Limb (tissue), 2 donors: ENCODE measurements at regions not wholly inside any gene's neighbourhood (a gene's known extent, or its start where the extent isn't known, plus 50 kb on each side); places are given as distances from the start of the nearest gene placed in this dataset.

Source experiments
- DNase-seq, 2 donors: peaks; one replicate each; pipeline ENCODE4 v3.0.0-alpha.2; 2016; ENCODE audit errors: extremely low spot score in 2 of 2

- DNase-seq, result no peak
Measured at GRCh38 chr6:103979308-103979707, 880.4 kb downstream of the HACE1 start.

DNA sequence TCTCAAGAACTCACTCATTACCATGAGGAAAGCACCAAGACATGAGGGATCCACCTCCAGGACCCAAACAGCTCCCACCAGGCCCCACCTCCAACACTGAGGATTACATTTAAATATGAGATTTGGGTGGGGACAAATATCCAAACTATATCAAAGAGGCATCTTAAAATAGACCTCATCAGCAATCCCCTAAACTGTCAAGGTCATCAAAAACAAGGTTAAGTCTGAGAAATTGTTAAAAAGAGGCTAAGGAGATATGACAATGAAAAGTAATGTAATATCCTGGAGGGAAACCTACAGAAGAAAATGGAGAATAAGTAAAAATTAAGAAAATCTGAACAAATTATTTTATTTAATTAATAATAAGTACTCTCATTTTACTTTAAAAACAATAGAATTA lies 922.3 kb downstream of the HACE1 start:
- no peak for DNase-seq

GRCh38 chr6:103925317-103925716 lies 934.4 kb downstream of the HACE1 start:
- DNase-seq, result no peak

DNA sequence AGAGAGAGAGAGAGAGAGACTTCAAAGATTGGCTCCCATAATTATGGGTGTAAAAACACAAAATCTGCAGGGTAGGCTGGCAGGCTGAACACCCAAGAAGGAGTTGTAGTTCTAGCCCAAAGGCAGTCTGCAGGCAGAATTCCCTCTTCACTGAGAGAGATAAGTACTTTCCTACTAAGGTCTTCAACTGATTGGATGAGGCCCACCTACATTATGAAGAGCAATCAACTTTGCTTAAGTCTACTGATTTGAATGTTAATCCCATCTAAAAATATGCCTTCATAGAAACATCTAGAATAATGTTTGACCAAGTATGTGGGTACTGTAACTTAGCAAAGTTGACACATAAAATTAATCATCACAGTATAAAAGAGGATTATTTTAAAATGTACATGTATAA lies 949.7 kb downstream of the HACE1 start:
- no peak for DNase-seq

- DNase-seq, result no peak
Measured at GRCh38 chr6:103908898-103909297, 950.8 kb downstream of the HACE1 start.

GRCh38 chr6:103895136-103895535 lies 964.6 kb downstream of the HACE1 start:
- no peak for DNase-seq

DNA sequence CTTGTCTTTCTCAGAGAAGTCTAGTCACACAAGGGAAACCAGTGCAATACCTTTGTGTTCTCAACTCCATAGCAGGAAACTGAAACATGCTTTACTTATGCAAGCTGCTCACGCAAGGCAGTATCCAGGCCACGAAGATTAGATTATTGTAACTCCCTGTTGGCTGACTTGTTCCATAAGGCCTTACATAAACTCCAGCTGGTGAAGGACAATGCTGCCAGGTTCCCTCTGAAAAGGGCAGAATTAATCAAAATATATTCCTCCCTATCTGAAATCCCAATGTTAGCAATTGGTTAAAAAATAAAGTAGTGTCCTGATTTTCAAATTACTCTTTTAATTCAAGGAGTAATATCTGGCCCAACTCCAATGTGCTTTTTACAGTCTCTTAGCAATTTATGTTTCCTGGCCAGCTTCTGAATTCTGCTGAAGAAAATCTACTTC lies 966.6 kb downstream of the HACE1 start:
- peak in 1 of 2 donors; percentile 48 for DNase-seq

DNA sequence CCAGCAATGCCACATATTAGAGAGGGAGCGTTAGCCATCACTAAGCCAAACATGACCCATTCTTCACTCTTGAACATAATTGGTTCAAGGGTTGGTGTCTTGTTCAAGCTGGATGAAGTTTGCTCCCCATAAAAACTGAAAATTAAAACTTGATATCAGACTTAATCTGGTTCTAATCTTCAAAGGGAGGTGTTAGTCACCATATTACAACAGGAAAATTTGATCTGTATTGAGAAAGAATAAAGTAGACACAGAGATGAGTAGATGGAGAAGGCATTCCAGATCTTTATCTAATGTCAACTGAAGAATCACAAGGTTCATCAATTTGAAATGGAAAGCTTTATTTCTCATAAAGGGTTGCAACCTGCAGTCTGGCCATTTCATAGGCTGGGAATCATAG lies 972.8 kb downstream of the HACE1 start:
- no peak for DNase-seq

DNA sequence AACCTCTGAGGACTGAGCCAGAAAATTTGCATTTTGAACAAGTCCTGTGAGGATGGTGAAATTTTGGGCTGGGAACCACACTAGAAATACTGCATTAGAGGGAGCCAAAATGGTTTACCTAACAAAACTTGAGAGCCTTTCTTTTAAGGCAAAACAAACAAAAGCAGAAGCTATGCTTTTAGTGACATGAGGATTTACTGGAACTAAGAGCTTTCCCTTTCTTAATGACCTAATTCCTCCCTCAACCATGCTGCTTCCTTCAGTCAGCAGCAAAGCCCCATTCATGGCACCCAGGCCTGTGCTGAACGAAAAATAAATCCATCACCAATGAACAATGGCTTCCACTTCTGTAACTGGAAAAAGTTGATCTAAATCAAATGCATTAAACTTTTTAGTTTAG lies 974.3 kb downstream of the HACE1 start:
- no peak for DNase-seq

DNA sequence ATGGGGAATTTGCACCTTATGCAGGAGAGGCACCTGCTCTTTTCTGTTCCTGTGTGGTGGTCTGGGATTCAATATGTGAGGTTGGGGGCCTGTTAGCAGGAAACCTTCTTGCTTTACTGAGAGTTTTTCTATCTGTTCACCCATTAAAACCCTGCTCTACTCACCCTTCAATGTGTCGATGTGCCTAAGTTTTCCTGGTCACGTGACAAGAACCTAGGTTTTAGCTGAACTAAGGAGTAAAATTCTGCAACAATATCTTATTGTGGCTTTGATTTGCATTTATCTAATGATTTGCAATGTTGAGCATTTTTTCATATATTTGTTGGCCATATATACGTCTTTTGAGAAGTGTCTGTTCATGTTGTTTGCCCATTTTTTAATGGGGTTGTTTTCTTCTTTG lies 979.9 kb downstream of the HACE1 start:
- DNase-seq, result no peak

GRCh38 chr6:103875221-103875620 lies 984.5 kb downstream of the HACE1 start:
- DNase-seq, result no peak

DNA sequence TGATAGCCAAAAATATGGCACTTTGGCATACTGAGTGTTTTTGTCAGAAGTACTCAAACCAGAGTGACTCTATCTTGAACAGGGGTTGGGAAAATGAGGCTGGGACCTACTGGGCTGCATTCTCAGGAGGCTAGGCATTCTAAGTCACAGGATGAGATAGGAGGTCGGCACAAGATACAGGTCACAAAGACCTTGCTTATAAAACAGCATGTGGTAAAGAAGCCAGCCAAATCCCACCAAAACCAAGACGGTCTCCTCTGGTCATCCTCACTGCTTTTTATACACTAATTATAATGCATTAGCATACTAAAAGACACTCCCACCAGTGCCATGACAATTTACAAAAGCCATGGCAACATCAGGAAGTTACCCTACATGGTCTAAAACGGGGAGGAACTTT lies 985.1 kb downstream of the HACE1 start:
- no peak for DNase-seq

DNA sequence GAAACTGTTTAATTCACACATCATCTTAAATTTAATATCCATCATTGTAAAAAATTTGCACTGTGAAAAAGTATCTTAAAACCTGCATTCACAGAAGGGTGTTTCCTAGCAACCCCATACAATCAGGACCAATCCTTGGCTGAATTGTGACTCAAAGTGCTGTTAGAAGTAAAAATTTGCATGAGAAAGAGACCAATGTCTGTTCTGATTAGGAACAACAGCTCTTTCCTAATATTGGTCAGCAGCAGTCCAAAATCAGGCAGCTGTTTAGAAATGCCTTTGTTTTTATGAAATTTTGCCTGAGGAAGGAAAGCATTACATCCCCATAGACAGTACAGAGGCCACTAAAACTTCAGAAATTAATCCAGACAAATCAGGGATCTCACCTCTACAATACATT lies 987.0 kb downstream of the HACE1 start:
- DNase-seq, result no peak

DNA sequence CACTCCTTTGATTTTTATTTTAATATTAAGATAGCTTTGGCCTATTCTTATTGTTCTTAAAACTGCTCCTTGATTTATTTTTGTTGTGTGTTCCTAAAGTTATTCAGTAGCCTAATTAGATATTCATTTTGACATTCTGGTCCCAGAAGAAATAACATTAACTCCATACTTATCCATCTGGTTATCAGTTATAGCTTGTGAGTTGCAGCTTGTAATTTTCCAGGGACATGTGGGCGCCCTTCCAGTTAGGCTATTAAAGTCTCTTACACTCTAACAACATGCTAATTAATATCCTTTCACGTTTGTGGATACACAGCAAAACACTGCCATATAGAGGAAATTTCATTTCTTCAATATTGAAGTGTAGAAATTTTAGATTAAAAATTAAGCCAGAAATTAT lies 987.5 kb downstream of the HACE1 start:
- no peak for DNase-seq

GRCh38 chr6:103870970-103871369 lies 988.7 kb downstream of the HACE1 start:
- no peak for DNase-seq

- no peak for DNase-seq
Measured at GRCh38 chr6:103862297-103862696, 997.4 kb downstream of the HACE1 start.

DNA sequence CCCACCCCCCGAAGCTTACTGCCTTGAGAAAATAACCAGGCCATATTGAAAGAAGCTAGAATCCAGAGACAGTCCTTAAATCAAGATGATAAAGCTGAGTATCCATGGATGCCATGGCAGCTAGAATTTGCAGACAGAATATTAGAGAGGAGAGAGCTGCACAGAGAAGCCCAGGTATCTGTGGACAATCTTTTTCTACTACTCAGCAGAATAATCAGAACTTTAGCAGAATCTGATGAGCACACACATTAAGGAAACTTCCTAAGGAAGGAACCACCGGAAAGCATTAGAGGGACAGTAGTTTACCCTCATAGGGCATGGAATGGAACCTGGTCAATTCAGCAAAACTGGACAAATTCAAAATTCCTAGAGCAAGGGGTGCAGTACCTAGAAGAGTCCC lies 1001.7 kb downstream of the HACE1 start:
- no peak for DNase-seq

- DNase-seq, result no peak
Measured at GRCh38 chr6:103855750-103856149, 1004.0 kb downstream of the HACE1 start.

DNA sequence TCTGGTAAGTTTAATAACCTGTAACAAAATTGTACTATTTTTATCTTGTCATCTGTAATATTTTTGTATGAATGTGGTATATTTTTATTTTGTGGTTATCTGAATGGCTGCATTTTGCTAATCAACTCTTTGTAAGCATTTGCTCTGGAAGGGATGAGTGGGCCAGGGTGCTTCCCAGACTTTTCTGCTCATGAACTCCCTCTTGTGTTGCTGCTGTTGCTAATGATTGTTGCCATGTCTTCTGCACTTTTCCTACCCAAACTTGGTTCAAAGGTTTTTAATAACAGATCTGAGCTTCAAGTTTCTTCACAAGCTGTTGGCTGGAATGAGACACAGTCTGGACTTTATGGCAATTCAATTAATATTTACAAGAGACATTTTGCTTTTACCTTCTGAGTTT lies 1005.7 kb downstream of the HACE1 start:
- no peak for DNase-seq

GRCh38 chr6:103838457-103838856 lies 1021.3 kb downstream of the HACE1 start:
- DNase-seq, result no peak

GRCh38 chr6:103826209-103826608 lies 1033.5 kb downstream of the HACE1 start:
- no peak for DNase-seq

DNA sequence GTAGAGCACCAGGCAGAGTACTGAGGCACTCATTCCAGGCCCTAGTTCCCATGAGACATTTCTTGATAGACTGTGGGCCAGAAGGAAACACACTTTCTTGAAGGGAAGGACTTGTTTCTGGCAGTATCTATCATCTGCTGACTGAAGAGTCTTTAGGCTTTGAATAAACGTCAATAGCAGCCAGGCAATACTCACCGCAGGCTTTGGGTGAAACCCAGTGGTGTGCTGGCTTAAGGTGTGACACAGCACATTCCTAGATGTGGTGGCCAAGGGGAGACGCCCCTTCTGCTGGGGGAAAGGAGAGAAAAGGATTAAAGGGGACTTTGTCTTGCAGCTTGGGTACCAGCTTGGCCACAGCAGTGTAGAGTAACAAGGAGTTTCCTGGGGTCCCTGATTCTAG lies 1039.6 kb downstream of the HACE1 start:
- no peak for DNase-seq

DNA sequence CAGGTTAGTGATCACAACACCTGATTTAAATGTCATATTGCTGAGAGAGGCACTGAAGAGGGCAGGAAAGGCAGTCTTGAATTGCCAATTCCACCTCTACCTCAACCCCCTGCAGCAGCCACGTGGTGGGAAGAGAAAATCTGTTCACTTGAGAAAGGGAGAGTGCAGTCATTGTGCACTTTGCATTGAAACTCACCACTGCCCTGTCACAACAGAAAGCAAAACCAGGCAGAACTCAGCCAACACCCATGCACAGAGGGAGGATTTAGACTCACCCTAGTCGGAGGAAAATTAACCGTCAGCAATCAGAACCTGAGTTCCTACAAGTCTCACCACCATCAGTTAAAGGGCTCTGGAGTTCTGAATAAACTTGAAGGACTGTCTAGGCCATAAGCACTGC lies 1040.2 kb downstream of the HACE1 start:
- no peak for DNase-seq

GRCh38 chr6:103812970-103813369 lies 1046.7 kb downstream of the HACE1 start:
- DNase-seq, result no peak
